ENCODE measurements at regions not wholly inside any gene's neighbourhood (a gene's known extent, or its start where the extent isn't known, plus 50 kb on each side); places are given as distances from the start of the nearest gene placed in this dataset.

DNA sequence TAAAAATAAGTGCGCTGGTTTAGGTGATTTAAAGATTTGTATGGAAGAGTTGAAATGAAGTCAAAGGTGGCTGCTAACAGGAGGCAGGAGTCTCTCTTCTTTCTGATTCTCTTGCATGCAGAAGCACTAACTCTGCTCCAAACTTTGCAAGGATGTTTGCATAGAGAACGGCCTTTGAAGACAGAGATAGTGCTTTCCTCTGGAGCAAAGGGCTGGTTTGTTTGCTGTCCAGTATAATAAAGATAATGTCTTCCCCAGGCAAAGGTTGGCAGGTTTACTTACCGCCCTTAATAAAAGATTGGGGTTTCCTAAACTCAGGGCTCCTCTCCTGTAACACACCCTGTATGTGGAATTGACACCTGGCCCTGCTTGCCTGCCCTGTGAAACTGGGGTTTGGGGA, 210.6 kb upstream of the RREB1 start:
- ChIA-PET CTCF (no interaction called here), POLR2A (no interaction called here)
- TF ChIP-seq, protein P1, sequence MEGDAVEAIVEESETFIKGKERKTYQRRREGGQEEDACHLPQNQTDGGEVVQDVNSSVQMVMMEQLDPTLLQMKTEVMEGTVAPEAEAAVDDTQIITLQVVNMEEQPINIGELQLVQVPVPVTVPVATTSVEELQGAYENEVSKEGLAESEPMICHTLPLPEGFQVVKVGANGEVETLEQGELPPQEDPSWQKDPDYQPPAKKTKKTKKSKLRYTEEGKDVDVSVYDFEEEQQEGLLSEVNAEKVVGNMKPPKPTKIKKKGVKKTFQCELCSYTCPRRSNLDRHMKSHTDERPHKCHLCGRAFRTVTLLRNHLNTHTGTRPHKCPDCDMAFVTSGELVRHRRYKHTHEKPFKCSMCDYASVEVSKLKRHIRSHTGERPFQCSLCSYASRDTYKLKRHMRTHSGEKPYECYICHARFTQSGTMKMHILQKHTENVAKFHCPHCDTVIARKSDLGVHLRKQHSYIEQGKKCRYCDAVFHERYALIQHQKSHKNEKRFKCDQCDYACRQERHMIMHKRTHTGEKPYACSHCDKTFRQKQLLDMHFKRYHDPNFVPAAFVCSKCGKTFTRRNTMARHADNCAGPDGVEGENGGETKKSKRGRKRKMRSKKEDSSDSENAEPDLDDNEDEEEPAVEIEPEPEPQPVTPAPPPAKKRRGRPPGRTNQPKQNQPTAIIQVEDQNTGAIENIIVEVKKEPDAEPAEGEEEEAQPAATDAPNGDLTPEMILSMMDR (IDR thresholded peaks at IDR 0.05; ENCODE audit: control extremely low read depth, extremely low read depth, low read depth, missing control alignments): no peak
- no peak for DNase-seq (ENCODE audit: extremely low spot score)

DNA sequence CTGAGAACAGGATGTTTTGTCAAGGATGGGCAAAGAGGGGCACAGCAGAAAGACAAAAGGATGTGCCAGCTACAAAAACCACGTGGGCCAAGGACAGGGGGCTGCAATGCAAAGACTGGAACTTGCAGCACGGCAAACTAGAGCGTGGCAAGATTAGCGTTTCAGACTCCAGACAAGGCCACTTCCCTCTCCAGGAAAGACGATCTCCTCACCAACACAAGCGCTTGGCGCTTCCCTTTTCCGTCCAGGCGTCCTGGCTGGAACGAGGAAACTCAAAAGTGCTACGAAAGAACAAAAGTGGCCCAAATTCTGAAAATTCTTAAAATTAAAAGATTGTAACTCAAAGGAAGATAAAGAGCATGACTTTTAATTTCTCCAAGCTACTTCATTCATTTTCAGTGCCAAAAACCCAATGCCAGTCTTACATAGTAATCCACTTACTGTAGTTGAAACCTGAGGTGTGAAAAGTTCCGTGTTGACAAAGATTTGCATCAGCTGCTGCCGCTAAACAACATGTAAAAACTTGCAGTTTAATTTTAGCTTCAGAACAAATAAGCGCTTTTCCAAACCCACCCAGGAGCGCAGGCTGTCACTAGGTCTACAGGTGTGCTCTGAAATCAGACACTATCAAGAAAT, 207.1 kb upstream of the RREB1 start:
- no peak for DNase-seq (ENCODE audit: extremely low spot score)
- TF ChIP-seq, protein P1 (IDR thresholded peaks at IDR 0.05; ENCODE audit: control extremely low read depth, extremely low read depth, low read depth, missing control alignments): no peak
- POLR2A ChIA-PET: no interaction called here
- CTCF ChIA-PET: interaction anchor here (0.7 kb wide), 1 partner anchor 10 kb away, joined by 5 read pairs; no protein-coding TSS in a partner anchor

DNA sequence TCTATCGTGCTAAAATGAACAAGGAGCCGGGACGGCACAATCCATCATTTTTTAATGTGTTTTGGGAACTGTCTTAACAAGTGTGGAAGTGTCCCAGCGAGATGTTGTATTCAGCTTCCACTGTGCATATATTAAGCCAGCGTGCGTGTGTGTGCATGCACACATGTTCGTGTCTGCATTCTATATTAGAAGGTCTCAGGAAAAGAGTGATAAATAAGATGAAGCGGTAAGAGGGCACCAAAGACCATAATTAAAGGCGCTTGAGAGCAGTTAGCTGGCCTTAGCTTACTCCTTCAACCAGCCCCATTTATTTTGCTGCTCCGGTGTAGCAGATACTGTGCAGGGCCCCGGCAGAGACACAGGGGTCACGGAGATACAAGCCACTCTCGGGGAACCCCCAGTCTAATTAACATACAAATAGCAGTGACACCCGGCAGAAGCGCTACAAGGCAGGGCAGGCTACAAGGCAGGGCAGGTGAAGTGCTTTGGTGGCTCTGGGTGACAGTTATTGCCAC, 206.5 kb upstream of the RREB1 start:
- DNase-seq (ENCODE audit: extremely low spot score): no peak
- TF ChIP-seq, protein P1 (IDR thresholded peaks at IDR 0.05; ENCODE audit: control extremely low read depth, extremely low read depth, low read depth, missing control alignments): no peak
- CTCF ChIA-PET: interaction anchor here (1.2 kb wide), 1 partner anchor 13 kb away, joined by 3 read pairs; no protein-coding TSS in a partner anchor
- POLR2A ChIA-PET: no interaction called here

DNA sequence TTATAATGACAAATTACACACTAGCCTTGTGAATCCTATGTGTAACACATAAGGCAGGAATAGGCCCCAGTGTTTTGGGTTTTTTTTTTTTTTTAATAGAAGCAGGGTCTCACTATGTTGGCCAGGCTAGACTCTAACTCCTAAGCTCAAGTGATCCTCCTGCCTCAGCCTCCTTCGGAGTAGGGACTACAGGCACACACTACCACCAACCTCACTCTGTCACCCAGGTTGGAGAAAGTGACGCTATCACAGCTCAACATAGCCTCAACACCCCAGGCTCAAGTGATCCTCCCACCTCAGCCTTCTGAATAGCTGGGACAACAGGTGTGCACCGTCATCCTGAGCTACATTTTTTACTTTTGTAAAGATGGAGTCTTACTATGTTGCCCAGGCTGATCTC, 205.8 kb upstream of the RREB1 start:
- no peak for DNase-seq (ENCODE audit: extremely low spot score)
- TF ChIP-seq, protein P1 (IDR thresholded peaks at IDR 0.05; ENCODE audit: control extremely low read depth, extremely low read depth, low read depth, missing control alignments): no peak
- CTCF ChIA-PET: interaction anchor here (1.0 to 1.2 kb wide), 4 partner anchors 9 to 317 kb away, joined by 3 to 4 read pairs (median 3); no protein-coding TSS in a partner anchor
- POLR2A ChIA-PET: no interaction called here

DNA sequence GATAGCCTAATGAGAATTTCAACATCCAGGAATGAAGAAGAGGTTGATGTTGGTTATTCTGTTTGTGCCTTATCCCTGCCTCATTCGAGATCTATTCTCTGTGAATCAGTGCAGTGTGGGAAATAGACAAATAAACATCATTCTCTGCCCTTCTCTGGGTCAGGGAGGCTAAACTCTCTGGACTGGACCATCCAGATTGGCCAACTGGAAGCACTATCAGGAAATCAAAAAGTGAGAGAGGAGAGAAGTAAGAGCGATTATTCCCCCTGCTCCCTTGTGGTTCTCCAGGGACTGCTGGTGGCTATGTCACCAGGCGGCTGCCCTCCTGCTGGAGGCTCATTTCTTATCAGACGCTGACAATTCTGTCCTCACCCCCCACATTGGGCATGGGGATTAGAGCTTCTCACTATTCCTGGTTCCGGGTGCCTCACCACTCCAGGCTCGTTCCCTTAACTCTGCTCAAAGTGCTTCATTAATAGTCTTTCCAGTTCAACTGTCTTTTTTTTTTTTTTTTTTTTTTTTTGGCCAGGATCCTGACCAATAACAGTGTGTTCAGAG, 201.7 kb upstream of the RREB1 start:
- ChIA-PET CTCF (interaction anchor here (1.1 kb wide), 1 partner anchor 10 kb away, joined by 3 read pairs; no protein-coding TSS in a partner anchor), POLR2A (no interaction called here)
- DNase-seq (ENCODE audit: extremely low spot score): no peak
- TF ChIP-seq, protein P1 (IDR thresholded peaks at IDR 0.05; ENCODE audit: control extremely low read depth, extremely low read depth, low read depth, missing control alignments): no peak

DNA sequence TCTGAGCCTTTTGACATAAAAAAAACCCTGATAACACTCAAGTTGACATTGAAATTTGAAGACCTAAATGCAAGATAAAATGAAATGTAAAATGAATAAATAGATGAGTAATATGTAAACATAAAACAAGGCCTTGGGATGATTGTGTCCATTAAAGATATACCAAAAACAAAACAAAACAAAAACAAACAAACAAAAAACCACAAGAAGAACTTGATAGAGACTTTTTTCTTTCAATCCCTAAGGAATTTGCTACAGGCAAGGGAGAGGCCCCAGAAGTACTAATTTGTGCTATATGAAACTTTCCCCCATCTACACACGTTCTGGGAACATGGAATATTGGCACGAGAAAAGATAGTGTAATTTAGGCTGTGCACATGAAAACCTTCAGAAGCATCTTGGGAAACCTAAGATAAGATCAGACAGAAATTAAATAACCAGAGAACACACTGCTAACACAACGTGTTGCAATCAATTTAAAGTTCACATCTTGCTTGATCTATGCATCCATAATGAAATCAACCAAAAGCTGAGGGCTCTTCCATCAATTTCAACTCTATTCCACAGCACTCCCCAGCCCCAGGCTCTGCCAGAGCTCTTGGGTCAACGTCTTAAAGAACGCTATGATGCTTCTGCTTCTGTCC, 201.1 kb upstream of the RREB1 start:
- CTCF ChIA-PET: interaction anchor here (1.1 kb wide), 1 partner anchor 9 kb away, joined by 3 read pairs; no protein-coding TSS in a partner anchor
- POLR2A ChIA-PET: no interaction called here

More for the DNA sequence above, 201.1 kb upstream of the RREB1 start:
- TF ChIP-seq, protein P1 (IDR thresholded peaks at IDR 0.05; ENCODE audit: control extremely low read depth, extremely low read depth, low read depth, missing control alignments): no peak
- DNase-seq (ENCODE audit: extremely low spot score): no peak
